ENCODE measurements at regions not wholly inside any gene's neighbourhood (a gene's known extent, or its start where the extent isn't known, plus 50 kb on each side); places are given as distances from the start of the nearest gene placed in this dataset.

DNA sequence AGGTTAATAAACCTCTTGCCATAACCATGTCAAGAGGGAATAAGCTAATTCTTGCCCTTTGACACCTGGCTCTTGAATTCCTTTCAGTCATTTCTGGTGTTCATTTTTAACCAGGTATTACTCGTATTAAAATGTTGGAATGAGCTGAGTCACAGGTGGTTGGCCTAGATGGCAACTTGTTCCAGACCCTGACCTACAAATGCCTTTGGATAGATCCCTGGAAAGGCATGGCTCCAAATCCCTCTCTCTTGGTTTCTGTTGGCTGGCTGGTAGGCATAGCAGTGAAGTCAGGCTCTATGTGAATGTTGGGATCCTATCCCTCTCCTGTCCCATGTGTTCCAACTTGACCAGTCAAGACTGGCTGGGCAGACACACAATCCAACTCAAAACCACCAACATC lies 277.1 kb upstream of the PROK2 start:
- DNase-seq: no peak

DNA sequence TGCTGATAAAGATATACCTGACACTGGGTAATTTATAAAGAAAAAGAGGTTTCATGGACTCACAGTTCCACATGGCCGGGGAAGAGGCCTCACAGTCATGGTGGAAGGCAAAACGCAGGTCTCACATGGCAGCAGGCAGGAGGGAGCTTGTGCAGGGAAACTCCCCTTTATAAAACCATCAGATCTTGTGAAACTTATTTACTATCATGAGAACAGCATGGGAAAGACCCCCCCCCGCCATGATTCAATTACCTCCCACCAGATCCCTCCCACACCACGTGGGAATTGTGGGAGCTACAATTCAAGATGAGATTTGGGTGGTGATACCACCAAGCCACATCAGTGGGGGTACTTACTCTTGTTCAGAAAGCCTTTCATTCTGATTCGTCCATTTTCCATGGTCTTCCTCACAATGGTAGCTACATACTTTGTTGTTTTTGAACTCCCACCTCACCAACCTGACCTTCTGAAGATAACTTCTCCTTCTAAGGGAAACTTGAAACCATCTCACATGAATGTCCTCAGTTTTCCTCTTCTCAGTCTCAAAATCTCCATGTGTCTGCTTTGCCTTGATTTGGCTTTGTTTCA lies 275.6 kb upstream of the PROK2 start:
- no peak for DNase-seq

DNA sequence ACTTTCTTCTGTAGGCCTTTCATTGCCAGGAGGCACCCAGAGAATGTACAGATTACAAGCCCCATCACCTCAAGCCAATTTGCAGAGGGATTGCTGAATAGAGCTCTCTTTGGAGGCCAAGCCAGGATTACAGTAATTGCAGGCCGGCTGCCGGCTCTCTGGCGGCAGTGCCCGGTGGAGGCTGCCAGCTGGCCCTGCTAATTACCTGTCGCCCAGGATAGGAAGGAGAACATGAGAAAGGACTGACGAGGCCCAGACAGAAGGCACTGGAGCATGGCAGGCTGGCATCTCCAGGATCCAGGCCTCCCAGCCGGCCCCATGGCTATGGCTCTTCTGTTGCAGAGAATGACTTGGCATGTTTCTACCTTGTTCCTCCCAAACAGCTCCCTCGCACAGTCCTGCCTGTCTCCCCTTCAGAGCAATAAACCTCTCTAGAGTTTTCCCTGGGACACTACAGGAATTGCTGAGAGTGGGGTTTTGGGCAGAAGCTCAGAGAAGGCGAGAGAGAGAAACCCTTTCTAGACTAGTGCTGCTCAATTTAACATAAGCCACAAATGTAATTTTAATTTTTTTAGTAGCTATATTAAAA lies 273.6 kb upstream of the PROK2 start:
- DNase-seq: no peak

DNA sequence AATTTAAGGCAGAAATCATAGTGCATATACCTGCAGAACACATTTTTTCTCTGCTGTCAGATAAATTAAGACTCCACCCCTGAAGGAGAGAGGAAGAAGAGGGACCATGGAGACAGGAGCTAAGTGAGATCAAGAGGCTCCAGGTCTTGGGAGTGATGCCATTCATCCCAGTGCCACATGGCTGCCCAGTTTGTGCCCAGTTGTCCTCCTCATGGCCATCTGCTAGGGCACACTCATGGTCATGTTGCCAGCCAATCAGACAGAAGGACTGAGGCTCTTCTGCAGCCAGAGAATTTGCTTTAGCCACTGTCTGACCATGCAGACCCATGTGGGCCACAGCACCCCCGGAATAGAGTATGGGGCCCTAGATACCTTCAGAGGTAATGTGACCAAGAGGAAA lies 270.5 kb upstream of the PROK2 start:
- no peak for DNase-seq

DNA sequence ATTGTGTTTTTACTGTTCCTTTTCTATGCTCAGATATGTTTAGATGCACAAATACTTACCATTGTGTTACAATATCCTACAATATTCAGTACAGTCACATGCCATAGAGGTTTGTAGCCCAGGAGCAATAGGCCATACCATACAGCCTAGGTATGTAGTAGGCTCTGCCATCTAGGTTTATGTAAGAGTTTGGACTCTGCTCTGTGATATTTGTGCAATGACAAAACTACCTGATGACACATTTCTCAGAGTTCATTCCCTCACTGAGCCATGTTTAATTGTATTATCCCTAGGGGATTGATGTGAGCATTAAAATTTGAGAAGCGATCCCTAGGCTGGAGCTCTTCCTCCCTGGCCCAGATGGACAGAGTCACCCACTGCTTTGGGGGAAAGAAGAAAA lies 270.0 kb upstream of the PROK2 start:
- DNase-seq: no peak

DNA sequence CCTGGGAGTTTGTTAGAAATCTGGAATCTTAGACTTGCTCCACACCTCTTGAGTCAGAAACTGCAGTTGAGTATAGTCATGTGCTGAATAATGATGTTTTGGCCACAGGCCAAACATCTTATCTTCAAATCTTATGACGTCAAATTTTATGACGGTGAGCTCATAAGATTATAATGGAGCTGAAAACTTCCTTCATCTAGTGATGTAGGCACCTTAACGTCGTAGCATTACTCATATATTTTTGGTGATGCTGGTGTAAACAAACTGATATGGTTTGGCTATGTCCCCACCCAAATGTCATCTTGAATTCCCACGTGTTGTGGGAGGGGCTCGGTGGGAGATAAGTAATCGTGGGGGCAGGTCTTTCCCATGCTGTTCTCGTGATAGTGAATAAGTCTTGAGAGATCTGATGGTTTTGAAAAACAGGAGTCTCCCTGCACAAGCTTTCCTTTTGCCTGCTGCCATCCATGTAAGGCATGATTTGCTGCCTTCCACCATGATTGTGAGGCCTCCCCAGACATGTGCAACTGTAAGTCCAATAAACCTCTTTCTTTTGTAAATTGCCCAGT lies 268.0 kb upstream of the PROK2 start:
- DNase-seq: no peak

DNA sequence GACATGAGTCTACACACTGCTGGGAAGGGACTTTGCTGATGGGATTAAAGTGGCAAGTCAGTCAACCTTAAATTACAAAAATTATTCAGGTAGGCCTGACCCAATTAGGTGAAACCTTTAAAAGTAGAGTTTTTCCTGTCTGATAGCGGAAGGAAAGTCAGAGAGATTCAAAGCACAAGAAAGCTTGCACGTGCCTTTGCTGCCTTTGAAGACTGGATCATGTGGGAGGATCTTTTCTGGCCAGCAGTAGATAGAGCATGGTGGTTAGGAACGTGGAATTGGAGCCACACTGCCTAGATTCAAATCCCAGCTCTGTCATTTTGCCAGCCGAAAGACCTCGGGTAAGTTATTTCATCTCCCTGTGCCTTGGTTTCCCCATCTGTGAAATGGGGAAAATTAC lies 265.8 kb upstream of the PROK2 start:
- no peak for DNase-seq

DNA sequence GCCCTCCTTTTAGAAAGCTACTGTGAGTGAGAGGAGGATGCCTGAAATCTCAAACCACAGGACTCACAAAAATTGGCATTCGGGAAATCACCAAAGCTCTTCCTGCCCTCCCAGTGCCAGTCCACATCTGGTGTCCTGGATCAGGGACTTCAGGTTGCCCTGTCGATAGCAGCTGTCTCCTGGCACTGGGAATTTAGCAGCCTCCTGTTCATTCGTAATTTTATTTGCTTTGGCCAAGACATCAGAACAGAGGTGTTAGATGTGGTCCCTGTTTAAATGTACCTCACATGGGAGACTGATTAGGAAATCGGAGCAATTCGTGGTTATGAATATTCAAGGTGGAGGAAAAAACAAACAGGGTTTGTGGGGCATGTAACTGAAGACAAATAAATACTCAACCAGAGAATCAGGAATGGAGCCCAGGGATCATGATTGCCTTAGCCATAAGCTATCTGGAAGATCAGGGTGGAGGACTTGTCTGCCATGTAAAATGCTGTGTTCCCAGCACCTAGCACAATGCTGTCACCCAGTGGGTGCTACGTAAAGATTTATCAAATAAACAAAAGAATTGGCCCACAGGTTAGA lies 265.2 kb upstream of the PROK2 start:
- DNase-seq: no peak

DNA sequence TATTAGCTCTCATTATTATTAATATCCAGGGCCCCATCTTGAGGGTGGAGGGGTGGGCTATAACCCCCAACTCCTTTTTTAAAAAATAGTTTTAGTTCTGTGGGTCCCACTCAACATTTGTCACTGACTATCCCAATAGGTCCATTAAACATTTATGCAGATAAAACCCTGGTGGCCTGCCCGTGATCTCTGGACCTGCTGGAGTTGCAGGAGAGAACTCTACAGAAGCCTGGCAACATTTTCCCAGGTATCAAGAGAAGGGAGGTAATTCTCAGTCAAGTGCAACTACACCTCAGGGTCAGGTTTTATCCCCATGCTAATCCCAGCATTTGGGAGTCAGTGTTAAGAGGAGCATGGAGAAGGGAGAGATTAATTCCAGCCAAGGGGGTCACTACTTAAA lies 264.4 kb upstream of the PROK2 start:
- DNase-seq: no peak

DNA sequence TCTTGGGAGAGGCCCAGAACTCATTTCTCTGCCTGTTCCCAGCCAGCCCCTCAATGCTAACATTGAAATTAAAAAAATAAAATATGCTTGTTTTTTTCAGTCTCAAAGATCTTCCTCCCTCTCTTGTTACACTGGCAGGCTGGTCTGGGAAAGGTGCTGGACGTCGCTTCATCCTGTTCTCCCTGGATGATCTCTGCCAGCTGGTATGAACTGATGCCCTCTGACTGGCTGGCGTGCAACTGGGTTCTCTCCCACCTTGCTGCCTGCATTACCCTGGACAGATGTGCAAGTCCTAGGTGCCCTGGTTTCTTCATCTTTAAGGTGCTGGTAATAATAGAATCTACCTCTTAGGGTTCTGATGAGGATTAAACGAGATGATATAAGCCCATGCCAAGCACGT lies 263.9 kb upstream of the PROK2 start:
- DNase-seq: no peak

DNA sequence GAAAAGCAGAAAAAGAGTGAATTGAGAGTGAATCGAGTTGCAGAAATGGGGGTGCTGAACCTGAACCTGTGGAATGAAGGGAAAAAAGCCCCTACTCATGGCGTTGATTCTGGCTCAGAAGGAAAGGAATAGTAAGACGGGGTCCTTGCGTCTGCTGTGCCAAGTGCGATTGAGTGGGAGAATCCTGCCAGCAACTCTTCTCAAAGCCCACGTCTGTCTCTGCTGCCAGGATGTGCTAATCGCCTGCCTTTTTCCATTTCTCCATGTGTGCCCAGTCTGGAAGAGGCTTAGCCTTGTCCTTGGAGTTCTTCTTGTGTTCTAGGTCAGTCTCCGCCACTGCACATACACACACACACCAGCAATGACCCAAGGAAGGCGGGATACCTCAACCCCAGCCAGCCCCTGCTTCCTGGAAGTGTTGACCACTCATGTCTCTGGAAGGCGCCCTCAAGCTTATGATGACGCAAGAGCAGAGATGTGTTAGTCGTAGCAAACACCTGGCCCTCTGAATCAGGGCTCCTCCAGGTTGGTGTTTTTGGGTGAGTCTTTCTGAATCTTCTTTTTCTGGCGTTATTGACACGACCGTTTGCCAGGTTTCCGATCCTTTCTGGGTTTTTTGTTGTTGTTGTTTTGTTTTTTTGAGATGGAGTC lies 262.4 kb upstream of the PROK2 start:
- no peak for DNase-seq

DNA sequence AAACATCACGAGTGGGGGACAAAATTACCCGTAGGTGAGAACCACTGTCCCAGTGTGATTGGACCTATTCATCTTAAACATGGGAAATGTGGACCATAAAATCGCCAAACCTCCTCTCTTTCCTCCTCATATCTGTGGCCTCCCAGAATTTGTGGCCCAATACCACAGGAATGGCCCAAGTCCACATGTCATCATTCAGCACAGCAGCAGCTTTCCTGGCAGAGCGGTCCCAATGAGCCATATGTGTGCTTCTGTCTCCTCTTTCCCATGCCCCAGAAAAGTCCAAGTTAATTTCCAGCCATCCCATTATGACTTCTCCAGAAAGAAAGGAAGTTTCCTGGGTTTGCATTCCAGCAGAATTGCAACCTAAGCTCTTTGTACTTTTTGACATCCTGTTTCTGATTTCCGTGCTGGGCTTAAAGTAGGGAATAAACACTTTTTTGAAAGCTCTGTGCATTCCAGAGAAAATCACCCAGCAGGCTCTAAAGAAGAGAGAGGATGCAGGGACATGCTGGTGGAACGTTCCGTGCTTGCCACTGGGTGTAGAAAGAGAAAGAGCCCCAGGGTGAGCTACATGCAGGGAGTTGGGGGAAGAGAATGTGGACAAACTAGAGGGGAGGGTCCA lies 259.4 kb upstream of the PROK2 start:
- no peak for DNase-seq

DNA sequence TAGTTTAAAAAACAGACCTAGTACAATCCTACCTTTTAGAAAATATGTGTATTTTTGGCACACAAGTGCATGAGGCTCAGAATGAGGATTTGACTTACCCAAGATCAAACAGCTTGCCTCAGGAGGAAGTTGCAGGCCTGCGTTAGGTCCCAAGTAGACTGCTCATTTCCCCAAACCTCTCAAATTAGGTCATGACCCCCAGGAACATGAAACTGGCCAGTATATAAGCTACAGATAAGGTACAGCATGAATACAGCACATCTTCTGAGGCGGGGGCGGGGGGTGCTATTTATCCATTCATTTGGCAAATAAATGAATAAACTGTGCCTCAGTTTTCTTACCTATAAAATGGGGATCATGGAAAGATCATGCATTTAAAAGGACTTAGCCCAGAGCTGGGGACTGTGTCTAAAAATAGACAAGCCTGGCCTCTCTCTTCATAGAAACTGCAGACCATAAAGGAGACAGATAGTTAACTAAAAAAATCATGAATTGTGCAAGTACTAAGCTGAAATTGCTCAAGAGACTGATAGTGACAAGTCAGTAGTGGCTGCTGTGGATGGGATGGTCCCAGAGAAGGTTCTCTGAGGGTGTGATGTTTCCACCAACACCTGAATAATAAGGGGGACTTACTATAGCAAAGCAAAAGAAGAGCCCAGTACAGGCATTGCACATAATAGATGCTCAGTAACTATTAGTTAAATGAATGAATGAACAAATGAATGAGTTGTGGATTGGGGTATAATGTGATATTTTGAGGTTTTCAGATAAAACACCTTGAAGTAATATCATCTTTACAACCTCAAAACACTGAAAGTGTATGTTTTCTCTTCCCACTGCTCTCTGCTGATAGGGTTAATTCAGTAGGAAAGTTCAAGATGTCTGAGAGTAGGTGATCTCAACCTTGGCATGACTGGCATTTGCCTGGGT lies 258.5 kb upstream of the PROK2 start:
- no peak for DNase-seq

DNA sequence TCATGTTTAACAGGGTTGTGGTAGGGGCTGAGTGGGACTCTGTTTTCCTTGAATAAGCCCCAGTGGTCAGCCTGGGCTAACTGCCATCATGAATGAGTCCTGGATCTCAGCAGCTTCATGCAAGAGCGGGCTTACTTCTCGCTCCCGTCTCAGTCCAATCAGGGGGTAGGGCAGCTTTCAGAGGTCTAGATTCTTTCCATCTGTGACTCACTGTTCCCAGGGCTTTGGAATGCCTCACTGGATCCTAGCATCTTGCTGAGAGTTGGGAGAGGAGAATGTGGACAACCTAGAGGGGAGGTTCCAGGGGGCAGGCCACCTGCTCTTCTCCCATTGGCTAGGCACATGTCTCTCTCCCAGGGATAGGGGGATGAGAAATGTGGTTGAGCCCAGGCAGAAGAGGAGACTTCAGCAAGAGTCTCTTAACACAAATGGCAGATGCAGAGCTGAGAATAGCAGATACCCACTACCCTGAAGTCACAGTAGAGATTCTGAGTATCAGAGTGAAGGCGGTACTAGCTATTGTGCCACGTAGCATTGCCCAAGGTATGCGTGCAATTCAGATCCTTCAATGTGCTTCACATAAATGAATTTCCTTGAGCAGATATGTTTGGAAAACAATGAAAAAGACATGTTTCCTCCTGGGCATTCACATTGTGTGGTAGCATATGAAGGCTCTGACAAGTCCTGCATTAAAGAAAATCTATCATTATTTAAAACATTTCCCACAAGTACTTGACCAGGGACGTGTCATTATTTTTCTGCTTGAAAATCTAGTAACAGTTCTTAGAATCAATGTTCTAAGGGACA lies 257.7 kb upstream of the PROK2 start:
- no peak for DNase-seq

DNA sequence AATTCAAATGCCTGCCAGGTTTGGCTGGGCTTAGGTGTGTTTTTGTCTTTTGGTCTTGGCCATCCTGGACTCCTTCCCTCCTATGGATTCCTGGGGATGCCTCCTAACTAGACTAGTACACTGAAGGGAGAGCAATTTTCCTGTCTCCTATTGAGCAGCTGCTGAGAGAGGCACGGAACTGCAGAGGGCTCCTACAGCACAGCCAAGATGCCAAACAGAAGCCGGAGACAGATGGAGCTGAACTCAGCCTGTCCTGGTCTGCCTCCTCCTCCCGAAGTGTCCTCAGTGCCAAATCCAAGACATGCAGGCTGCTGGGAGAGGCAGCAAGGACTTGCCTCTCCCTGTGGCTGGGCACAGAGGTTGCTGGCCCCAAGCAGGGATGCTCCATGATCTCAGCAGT lies 256.6 kb upstream of the PROK2 start:
- DNase-seq: no peak

DNA sequence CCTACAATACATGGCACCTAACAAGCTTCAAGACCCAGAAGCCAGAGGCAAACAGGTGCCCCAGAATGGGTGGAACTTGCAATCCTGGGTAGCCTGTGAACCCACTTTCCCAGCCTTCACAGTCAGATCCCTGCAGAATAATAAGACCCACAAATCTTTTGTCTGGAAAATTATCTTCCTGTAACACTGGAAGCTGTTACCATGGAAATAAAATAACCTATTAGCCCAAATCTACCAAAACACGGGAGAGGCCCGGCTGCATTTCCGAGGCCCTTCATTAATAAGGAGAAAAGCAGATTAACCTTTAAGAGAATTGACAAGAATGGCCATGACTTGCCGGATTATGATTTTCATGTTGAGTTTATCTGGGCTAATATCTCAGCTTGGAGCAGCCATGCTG lies 256.1 kb upstream of the PROK2 start:
- no peak for DNase-seq

DNA sequence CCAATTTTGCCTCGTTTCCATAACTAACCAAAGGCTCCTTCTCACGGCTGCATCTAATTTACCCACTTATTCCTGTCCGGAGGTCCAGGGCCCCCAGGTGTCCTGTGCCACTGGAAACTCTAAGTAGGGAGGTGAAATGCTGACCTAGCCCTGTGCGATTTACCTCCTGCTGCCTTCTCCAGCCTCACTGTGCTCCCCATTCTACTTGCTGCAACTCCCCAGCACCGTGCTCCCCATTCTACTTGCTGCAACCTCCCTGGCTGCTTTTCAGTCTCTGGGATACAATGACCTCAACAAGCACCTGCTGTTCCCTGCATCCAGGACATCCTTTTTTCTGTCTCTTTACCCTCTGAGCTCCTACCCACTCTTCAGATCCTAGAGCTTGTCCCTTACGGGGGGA lies 254.7 kb upstream of the PROK2 start:
- no peak for DNase-seq

DNA sequence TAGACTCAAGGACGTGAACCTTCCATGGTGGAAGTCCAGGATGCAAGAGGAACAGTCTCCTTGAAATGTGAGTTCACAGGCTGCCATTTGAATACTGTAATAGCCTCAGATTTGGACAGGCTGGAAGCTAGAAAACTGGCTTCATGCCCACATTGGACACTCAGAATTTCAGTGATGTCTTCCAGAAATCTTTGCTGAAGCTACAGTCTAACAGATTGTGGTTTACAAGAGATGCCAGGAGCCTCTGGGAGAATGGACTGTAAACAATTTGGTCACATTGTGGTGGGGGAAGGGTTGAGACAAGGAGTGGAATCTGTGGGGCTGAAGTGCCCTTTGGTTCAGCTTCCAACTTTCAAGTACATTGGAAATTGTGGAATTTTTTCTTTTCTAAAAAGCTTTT lies 252.0 kb upstream of the PROK2 start:
- no peak for DNase-seq

DNA sequence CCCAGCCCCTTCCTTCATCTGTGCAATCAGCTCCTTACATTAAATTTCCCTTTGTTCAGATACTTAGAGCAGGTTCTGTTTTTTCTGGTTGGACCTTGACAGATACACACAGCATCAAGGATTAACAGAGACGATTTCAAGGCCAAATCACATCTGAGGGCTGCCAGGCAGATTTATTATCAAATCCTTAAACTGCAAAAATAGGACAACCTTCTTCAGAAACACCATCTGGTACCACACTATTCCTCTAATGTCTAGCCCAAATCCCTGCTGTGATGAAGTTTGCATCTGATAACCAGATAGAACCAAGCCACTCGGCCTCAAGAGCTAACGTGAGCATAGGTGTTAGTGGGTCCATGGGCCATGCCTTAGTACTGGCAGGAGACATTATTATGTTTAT lies 250.7 kb upstream of the PROK2 start:
- no peak for DNase-seq

DNA sequence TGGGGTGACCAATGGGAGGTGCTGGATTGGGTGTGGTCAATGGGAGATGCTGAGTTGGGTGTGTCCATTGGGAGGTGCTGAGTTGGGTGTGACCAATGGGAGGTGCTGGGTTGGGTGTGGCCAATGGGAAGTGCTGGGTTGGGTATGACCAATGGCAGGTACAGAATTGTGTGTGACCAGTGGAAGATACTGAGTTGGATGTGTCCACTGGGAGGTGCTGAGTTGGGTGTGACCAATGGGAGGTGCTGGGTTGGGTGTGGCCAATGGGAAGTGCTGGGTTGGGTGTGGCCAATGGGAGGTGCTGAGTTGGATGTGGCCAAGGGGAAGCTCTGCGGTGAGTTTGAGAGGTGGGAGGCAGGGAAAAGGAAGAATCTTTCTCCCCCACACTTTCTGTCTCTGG lies 250.0 kb upstream of the PROK2 start:
- no peak for DNase-seq

DNA sequence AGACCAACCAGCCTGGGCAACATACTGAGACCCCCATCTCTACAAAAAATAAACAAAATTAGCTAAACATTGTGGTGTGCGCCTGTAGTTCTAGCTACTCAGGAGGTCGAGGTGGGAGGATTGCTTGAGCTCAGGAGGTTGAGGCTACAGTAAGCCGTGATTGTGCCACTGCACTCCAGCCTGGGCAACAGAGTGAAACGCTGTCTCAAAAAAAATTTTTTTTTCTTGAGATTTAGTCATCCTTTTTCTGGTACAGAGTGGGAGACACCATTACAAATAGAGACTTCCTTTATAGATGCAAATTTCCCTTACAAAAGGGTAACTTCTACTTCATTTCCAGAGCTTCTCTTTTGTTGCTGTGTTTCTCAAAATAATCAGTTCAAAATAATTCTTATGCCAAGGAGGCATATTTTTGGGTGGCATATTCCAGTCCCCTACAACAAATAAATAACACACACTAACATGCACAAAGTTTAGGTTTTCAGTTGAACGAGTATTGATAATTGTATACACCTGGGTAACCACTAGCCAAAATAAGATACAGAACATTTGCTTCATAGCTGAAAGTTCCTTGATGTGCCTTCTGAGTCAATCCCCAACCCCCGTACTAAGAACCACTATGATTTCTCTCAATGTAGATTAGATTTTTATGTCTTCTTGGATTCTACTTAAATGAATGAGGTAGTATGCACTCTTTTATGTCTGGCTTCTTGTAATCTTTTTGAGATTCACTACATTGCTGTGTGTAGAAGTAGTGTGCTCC lies 248.9 kb upstream of the PROK2 start:
- no peak for DNase-seq
